Hematopoietic multipotent progenitor cell treated with erythropoietin and hydrocortisone succinate and interleukin-3 and kit ligand, for 4 days (in vitro differentiated cells): ENCODE measurements at regions not wholly inside any gene's neighbourhood (a gene's known extent, or its start where the extent isn't known, plus 50 kb on each side); places are given as distances from the start of the nearest gene placed in this dataset.

ENCODE experiments used
- DNase-seq: peaks from one replicate; pipeline ENCODE4 v3.0.0-alpha.2; 2015

DNA sequence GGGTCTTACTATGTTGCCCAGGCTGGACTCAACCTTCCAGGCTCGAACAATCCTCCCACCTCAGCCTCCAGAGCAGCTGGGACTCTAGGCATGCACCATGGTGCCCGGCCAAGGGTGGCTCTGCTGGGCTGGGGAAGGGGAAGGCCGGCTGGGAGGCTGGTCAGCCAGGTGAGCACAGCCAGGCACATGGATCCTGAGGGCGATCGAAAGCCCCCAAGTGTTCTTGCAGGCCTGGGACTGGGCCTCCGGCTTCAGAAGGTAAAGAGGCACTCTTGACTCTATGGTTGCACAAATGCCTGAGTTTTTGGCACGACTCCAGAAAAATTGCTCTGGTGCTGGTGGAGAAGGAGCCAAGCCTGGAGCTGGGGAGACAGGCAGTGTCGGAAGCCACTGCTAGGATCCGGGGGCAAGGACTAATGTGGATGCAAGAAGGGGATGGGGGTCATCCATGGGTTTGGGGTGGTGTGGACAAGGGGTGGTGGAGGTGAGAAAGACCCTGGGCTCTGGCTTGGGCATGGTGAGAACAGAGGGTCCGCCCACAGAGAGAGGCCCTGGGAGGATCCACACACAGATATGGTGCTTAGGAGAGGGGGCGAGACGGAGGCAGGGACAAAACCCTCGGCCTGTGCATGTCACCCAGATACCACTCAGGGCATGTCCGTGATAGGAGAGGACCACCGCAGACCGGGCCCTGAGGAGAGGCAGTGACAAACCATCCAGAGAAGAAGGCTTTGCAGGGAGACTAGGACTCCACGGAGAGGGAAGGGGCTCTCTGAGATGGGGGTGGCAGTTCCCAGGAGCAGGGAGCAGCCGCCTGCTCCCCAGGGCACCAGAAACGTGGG is 51.1 kb upstream of the COL5A1 start:
- peak; percentile 25 for DNase-seq

- DNase-seq: no peak
Measured at GRCh38 chr9:134591082-134591571, 50.5 kb upstream of the COL5A1 start.

DNA sequence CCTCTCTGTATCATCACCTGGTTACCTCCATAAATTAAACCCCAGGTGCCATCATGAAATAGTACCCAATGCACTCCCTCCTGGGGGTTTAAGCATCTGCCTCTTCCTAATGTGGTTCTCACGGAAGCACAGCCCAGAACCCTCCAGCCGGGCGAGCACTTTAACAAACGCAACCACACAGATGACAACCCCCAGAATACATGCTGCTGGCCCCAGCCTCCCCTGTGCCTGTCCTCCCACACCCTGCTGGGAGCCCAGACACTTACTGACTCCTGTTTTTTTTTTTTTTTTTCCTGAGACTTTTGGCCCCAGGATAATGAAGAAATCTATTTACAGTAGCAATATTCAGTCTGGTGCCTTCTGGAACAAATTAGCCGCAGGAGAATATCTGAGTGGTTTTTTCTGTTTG is 50.0 kb upstream of the COL5A1 start:
- no peak for DNase-seq
